Choroid plexus epithelial cell (primary cell): ENCODE measurements at regions not wholly inside any gene's neighbourhood (a gene's known extent, or its start where the extent isn't known, plus 50 kb on each side); places are given as distances from the start of the nearest gene placed in this dataset.

Experiments used
- DNase-seq: peaks from one replicate; pipeline ENCODE4 v3.0.0-alpha.2; 2010; ENCODE audit warnings: low read depth
- H3K4me3 ChIP-seq: 2 replicates; pipeline ENCODE4 v1.5.1; 2011; ENCODE audit warnings: low read depth, mild to moderate bottlenecking, control low read depth, low read length, moderate library complexity
- TF ChIP-seq, protein P1 (sequence below): conservative IDR thresholded peaks from 2 replicates; pipeline ENCODE4 v1.5.1; 2011; ENCODE audit warnings: low read depth, mild to moderate bottlenecking, control low read depth, inconsistent platforms, low read length, moderate library complexity

DNA sequence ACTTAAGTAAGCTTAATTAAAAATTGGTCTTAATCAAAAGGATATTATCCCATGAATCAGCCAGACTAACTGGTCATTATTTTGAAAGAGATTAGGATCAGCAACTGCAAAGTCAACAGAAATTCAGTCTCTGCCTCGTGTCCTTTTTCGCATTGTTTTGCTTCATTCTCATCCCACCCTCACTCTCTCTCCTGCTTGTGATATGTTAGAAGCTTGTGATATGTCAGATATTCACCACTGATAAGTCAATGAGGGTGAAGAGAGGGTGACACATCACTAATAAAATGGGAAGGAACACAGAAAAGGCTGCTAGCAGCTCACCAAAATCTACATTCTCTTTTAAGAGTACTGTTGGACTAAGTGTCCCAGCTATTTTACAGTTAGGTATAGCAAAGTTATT lies 146.1 kb downstream of the SUCNR1 start:
- DNase-seq, result peak; percentile 19
- TF ChIP-seq, protein P1, sequence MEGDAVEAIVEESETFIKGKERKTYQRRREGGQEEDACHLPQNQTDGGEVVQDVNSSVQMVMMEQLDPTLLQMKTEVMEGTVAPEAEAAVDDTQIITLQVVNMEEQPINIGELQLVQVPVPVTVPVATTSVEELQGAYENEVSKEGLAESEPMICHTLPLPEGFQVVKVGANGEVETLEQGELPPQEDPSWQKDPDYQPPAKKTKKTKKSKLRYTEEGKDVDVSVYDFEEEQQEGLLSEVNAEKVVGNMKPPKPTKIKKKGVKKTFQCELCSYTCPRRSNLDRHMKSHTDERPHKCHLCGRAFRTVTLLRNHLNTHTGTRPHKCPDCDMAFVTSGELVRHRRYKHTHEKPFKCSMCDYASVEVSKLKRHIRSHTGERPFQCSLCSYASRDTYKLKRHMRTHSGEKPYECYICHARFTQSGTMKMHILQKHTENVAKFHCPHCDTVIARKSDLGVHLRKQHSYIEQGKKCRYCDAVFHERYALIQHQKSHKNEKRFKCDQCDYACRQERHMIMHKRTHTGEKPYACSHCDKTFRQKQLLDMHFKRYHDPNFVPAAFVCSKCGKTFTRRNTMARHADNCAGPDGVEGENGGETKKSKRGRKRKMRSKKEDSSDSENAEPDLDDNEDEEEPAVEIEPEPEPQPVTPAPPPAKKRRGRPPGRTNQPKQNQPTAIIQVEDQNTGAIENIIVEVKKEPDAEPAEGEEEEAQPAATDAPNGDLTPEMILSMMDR, result no peak
- H3K4me3 ChIP-seq, result no peak overlapping the region

DNA sequence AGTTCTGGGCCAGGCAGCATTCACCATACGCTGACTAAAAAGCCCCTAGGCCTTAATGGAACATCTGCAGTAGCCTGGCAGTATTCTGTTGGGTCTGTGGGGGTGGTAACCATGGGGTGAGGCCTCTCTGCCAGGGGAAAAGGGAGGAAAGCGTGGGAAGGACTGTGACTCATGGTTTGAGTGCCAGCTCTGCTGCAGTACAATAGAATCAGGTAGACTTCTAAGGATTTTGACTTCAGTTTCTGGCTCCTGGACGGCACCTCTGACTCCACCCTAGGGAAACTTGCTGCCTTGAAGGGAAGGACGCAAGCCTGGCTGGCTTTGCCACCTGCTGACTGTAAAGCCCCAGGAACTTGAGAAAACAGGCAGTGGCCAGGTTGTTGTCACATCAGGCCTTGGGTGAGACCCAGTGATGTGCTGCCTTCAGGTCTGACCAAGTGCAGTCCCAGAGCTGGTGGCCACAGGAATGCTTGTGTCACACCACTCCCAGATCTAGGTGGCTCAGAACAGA lies 148.6 kb downstream of the SUCNR1 start:
- H3K4me3 ChIP-seq, result no peak overlapping the region
- peak; percentile 21 for DNase-seq
- TF ChIP-seq, protein P1, result no peak

DNA sequence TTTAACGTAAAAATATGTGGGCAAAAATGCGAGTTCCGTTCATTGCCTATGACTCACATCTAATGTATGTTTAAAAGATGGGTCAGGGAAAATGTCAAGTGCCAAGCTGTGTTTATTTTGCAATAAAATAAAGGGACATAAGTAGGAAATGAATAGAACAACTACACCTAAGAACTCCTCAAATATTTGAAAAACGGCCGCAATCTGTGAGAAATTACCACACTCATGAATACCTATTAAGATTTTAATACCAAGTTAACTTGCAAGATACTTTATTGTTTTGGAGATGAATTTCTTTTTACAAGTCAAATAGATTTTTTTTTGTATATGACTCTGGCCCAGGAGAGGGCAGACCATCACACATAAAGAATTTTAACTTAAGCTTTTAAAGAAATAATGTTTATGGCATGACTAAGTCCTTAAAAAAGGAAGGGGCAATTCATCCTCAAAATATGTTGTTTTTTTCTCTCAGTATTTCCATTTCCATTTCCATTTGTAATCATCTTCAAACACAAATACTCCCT lies 152.7 kb downstream of the SUCNR1 start:
- H3K4me3 ChIP-seq, result no peak overlapping the region
- TF ChIP-seq, protein P1, result peak; percentile 44
- DNase-seq, result peak; percentile 89

DNA sequence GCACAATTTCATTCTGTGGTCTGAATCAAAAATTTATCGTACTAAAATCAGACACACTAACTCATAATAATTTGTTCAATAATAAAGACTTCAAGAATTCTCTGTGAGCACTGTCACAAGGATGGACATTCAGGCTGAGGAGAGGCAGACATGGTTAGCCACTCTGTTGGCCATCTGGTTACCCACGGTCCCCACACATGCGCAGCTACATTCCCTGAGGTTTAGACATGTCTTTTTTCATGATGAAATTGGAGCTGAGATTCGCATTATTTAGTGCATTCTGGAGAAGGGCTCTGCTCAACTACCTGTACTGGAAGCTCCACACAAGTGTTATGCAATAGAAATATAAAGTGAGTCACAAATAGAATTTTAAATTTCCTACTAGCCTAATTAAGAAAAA lies 156.9 kb downstream of the SUCNR1 start:
- DNase-seq, result no peak
- TF ChIP-seq, protein P1, result no peak
- H3K4me3 ChIP-seq, result no peak overlapping the region

DNA sequence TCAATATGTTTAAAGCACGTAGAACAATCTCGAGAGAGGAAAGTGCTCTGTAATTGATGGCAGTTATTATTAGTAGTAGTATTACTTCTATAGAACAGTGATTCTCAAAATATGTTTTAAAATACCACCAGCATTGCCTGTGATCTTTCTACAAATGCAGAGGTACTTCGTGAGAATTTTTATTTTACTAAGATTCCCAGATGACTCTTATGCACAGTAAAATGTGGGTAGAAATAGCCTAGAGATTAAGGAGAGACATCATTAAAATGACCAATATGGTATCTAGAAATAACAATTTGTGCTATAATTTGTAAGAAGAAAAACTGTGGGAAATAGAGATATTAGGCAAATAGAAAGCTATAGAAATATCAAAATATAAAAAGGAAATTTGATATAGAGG lies 157.9 kb downstream of the SUCNR1 start:
- TF ChIP-seq, protein P1, result no peak

DNA sequence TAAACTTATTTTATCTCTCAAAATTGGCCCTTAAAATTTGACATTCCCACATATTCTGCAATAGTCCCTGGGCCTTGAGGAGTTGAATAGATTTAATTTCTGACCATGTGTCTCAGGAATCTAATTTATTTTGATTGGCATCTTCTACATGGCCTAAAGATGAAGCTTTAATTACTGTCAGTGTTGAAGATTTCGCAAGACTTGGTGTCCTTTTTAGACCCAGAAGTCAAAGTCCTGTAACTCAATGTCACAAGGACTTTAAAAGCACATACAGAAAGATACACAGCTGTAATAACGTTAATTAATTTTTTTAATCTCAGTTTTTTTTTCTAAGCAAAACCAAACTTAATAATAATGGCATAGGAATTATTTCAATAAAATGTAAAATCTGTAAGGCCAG lies 163.9 kb downstream of the SUCNR1 start:
- no peak for DNase-seq
- TF ChIP-seq, protein P1, result no peak
- H3K4me3 ChIP-seq, result no peak overlapping the region

More for the DNA sequence above, 157.9 kb downstream of the SUCNR1 start:
- no peak overlapping the region for H3K4me3 ChIP-seq
- no peak for DNase-seq

DNA sequence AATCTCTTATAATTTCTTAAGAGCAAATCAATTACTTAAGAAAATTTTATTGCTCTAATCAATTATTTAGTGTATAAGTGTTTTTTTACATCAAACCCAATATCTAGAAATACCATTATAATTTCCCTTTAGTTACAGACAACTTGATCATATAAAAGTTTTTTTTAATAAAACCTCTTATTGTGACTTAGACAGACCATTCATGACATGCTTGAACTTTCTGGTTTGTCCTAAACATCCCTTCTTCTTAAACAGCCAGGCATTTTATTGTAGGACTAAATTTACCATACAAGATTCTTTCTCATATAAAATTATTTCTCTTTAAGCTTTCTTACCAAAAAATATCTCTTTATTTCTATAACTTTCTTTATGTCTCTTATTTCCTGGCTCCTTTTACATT lies 164.5 kb downstream of the SUCNR1 start:
- TF ChIP-seq, protein P1, result no peak
- DNase-seq, result no peak
- no peak overlapping the region for H3K4me3 ChIP-seq
